ENCODE measurements at regions not wholly inside any gene's neighbourhood (a gene's known extent, or its start where the extent isn't known, plus 50 kb on each side); places are given as distances from the start of the nearest gene placed in this dataset.
"Not testable (repeated sequence)": the region's sequence is repeated elsewhere in the genome, so short reads cannot be mapped to it uniquely, and the experiment has no call there.

DNA sequence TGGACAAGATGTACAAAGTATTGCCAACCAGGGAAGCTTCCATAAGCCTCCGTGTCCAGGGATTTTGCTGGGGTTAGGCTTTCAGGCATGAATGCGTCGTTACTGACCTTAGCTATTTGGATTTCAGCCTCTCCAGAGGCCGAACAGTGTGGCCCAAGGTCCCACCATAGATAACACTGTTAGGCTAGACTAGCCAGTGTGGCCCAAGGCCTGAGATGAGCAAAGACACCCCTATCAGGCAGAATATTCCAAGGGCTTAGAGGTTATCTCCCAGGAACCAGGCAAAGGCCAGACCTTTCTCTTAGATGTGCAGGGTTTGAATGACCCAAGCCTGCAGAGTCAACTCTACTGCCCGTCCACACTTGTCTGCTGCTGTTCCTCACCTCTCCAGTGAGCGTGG is 131.7 kb upstream of the NDUFV2 start:
- no peak for DNase-seq

DNA sequence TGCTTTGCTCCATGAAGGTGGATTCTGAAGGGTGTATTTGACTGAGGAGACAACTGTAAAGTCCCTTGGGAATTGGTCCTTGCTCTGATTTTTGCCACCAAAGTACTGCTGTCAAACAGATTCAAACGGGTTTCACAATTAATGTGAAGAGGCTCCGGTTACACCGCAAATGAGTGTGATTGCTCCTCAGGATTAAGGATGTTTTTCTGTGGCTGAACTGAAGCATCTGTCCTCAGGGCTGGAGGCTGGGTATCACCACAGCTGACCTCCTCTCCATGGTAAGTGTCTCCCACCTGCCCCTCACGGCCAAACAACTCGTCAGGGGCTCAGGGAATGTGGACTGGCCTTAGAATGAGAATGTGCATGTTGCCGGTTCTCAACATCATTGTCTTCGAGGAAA is 130.4 kb upstream of the NDUFV2 start:
- no peak for DNase-seq

DNA sequence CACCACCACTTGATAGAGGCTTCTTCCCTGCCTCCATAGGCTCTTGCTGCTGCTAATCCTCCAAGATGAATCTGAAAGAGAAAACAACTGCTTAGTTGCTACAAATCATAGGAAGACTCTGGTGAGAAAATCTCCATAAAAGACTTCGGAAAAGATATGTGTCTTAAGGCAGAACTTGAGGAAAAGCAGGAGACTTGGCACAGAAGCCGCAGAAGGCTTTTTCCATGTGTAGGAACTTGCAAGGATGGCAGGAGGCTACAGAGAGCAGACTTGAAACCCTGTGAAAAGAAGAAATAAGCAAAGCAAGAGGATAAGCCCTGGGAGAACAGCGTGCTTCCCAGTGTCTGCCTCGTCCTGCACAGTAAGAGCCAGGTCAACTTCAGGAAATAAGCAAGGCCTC is 128.2 kb upstream of the NDUFV2 start:
- no peak for DNase-seq

DNA sequence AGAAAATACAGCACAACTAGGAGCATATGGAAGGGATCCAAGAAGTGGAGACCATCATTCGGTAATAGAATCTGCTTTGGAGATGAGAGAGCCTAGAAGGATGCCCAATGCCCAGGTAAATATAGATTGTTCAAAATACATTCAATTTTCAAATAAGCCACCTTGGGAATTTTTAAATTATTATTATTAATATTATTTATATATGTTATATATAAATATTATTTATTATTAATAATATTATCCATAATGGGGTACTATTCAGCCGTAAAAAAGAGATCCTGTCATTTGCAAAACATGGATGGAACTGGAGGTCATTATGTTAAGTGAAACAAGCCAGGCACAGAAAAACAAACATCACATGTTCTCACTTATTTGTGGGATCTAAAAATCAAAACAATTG is 127.8 kb upstream of the NDUFV2 start:
- no peak for DNase-seq

DNA sequence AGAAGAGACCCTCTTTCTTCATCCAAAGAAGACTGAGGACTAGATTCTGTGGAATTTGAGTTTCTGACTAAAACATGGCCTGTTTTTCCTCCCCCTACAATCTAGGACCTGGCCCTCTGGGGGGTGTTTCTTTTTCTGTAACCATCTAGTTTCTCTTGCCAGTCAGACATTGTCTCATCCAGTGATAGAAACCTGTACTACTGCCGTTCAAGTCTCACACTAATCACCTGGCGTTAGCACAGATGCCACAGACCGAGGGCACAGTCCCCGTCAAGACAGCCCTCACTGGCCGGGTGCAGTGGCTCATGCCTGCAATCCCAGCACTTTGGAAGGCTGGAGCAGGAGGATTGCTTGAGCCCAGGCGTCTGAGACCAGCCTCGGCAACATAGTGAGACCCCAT is 126.9 kb upstream of the NDUFV2 start:
- no peak for DNase-seq

- DNase-seq: no peak
Measured at GRCh38 chr18:8976606-8977005, 125.9 kb upstream of the NDUFV2 start.

DNA sequence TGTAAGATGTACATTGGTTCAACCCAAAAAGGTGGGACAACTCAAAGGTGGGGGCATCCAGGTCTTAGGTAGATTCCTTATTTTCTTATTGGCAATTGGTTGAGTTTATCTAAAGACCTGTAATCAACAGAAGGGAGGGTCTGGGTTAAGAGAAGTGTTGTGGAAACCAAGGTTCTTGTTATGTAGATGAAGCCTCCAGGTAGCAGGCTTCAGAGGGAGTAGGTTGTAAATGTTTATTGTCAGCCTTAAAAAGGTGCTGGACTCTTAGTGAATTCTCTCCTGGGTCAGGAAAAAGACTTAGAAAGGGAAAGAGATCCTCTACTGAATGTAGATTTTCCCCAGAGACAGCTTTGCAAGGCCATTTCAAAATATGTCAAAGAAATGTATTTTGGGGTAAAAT is 125.3 kb upstream of the NDUFV2 start:
- DNase-seq: no peak

DNA sequence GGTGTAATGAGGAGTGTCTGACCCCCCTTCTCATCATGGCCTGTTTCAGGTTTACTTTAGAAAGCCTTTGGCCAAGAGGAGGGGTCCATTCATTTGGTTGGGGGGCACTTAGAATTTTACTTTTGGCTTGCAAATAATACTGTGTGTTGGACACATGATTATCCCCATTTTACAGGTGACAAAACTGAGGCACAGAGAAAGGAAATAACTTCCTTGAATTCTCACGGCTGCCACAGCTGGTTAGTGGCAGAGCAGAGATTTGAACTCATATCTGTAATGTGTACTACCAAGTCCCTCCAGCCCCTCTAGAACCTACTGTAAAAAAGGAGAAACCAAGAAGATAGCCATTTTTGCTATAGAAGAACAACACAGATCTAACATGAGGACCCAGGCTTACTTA is 124.8 kb upstream of the NDUFV2 start:
- no peak for DNase-seq

DNA sequence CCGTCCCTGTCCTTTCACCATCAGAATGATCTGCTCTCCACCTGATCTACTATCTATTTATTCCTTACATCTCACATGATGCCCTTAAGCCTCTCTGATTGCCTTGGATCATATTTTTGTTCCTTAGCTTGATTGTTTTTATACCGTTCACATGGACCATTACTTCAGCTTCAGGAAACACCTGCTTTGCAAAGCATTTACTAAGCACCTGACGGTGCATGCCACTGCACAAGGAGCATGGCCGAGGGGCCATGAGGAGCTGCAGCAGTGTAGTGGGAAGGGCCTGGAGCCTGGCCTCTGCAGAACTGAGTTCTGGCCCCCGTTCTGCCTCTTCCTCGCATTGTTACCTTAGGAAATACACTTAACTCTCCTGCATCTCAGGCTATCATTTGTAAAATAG is 124.1 kb upstream of the NDUFV2 start:
- no peak for DNase-seq

DNA sequence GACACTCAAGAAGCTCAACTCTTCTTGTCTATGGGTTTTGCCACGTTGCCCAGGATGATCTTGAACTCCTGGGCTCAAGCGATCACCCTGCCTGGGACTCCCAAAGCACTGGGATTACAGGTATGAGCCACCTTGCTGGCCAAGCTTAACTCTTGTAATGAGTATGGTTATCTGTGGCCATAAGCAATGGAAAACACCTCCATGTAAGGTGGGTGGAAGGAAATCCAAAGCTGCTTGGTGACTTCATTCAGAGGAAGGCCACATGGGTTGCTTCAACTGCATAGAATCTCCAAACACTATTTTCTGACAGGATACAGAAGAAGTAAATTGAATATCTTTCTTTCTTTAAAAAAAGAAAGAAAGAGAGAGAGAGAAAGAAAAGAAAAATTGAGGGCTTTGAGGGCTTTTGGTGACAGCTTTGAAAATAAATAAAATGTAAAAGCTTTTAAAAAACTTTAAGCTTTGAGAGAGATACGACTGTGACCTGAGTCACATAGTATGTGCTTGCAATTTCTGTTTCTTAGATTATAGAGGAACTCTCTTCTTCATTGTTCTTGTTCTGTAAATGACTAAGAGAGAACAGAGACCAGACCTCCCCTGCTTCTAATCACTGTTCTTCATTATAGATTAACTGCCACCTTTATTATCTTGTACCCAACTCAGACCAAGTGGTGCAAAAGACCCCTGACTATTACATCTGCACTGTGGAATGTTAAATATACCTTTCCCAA is 123.1 kb upstream of the NDUFV2 start:
- no peak for DNase-seq

DNA sequence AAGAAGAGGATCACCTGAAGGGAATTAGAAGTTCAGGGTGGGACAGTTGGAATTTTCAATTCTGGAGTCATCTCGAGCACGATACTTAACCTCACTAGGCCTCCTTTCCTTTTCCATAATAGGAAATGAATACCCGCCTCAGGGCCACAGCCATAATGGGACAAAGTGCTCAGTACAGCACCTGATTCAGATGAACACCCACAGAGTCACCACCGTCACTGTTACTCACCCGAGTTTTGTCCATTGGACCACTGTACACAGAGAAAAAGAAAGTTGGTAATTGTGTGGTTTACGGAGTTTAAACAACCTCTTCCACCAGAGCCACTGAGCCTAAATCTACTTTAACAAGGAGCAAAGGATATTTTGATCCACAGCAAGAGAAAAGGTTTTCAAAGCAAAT is 122.0 kb upstream of the NDUFV2 start:
- no peak for DNase-seq

GRCh38 chr18:8980918-8981317 is 121.6 kb upstream of the NDUFV2 start:
- DNase-seq: no peak

- peak; percentile 58 for DNase-seq
Measured at GRCh38 chr18:8982416-8983183, 119.9 kb upstream of the NDUFV2 start.

- no peak for DNase-seq
Measured at GRCh38 chr18:8983195-8983594, 119.3 kb upstream of the NDUFV2 start.

DNA sequence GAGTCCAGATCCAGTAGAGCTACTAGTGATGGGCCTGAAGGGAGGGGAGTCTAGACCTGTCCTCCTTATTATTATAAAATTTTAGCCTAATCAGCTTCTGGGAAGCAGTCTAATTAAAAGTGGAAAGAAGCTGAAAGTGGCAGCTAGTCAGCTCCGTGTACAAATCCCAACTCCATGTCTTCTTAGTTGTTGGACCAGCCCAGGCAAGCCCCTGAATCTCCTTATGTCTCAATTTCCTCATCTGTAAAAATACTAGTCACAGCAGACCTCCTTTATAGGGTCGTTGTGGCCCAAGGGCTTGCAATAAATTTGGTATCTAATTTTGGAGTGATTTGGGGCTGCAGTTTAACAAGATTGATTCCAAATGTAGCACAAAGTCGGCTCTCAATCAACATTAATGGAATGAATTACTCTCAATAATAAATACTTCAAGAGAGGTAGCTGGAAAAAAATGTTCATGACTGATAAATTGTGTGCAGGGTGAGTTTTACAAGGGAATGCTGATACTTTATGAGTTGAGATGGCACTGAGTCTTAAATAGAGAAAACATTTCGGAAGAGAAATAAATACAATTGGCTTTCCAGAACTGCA is 118.3 kb upstream of the NDUFV2 start:
- no peak for DNase-seq

DNA sequence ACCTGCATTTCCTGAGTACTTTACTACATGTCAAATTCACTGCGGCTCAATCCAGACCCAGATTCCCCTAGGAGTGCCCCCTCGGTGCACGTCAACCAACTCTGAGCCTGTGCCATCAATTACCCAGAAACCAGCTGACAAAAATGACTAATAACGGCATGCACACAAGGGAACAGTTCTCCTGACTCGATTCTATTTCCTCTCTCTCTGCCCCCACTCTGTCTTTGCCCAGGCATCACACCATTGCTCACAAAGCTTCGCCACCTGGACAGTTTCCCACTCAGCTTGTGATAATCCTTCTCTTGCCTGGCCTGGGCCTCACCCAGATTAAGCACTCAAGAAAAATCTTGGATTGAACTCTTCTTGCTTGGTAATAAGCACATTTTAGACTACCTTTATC is 115.3 kb upstream of the NDUFV2 start:
- DNase-seq: no peak

- peak; percentile 48 for DNase-seq
Measured at GRCh38 chr18:8988260-8988871, 114.1 kb upstream of the NDUFV2 start.

DNA sequence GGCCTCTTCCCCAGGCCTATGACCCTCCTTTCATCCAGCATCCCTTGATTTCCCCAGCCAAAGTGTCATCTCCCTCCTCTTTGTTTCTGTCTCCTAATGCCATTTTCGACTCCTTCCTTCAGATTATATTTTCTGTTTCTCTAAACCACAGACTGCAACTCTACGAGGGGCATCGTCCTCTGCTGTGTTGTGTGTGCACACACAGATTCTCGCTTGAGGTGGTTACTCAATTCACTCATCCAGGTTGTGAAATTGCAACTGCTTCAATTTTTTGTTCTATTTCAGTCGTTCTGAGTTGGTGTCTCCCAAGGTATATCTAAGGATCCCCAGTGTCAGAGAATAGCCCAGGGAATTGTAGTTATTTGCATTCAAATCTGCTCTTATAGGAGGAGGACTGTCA is 113.5 kb upstream of the NDUFV2 start:
- no peak for DNase-seq

DNA sequence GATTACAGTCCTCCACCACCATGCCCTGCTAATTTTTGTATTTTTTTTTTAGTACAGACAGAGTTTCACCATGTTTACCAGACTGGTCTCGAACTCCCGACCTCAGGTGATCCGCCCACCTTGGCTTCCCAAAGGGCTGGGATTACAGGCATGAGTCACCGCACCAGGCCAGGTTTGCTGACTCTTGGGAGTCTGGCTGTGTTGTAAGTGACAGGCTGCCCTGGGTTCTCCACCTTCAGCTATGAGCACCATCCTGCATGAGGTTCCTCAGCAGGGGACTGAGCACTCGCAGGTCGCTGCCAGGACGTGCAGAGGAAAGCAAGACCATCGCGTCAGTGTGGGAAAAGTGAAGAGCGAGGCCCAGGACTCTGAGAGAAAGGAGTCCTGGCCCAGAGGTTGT is 112.6 kb upstream of the NDUFV2 start:
- DNase-seq: no peak

DNA sequence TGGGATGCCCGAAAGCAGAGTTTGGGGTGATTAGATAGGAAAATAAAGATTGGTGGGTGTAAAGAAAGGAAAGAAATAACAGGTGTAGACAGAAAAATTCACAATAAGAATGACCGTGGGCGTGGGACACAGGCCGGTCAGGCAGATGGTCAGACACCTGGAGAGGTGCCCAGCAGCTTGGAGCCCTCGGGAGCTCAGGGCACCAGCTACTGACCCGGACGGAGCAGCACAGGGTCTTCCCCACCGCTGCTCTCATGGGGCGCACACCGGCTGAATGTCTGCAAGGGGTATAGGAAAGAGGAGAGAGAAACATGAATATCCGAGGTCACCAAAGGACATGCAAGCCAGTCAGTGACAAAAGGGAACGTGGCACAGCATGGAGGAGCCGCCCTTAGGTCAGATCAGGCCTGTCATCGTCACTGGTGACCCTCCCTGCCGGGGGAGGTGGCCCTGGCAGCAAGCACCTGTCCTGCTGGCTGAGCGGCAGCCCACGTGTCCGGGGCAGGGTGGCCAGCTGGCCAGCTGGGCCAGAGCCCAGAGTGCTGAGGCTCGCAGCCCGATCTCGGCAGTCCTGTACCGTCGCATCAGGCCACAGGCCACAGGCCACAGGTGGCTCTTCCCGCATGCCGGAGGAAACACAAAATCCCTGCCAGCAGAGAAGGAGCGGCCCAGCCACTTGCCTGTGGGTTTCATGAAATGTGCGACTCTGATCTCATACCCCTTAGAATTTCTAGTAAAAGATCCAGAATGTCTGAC is 112.0 kb upstream of the NDUFV2 start:
- DNase-seq: no peak

DNA sequence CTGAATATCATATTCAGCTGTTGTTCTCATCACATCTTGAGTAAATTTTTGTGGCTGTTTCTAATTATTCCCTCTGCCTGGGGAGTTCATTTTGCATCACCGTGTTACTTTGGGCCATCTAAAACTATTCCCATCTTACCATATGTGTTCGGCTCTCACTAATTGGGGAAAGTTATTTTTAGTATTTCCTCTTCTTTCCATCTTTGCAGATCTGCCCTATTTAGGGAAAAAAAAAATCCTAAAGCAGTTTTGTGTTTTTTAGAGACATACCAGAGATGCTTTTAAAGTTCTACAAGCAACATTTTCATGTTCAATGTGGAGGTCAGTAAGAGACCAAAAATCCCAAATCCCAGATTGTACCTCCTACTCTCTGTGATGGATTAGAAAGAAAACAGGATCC is 111.3 kb upstream of the NDUFV2 start:
- DNase-seq: no peak

DNA sequence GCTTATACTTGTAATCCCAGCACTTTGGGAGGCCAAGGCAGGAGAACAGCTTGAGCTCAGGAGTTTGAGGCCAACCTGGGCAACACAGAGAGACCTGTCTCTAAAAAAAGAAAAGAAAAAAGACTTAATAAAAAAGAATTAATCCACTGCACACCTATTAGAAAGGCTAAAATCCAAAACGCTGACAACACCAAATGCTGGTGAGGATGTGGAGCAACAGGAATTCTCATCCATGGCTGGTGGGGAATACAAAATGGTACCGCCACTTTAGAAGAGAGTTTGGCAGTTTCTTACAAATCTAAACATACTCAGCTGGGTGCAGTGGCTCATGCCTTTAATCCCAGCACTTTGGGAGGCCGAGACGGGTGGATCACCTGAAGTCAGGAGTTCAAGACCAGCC is 110.0 kb upstream of the NDUFV2 start:
- not testable (repeated sequence) for DNase-seq

GRCh38 chr18:8994603-8995002 is 107.9 kb upstream of the NDUFV2 start:
- no peak for DNase-seq
